Lung (tissue), 11 donors: ENCODE measurements at regions not wholly inside any gene's neighbourhood (a gene's known extent, or its start where the extent isn't known, plus 50 kb on each side); places are given as distances from the start of the nearest gene placed in this dataset.

ENCODE experiments used
- ATAC-seq: fragments of 200-7000 bp; cut with Tn5 transposase; one replicate; pipeline ENCODE4 v1.9.1; 2020; ENCODE audit warnings: moderate number of reproducible peaks; ENCODE audit not compliant: insufficient read depth, low FRiP score
- DNase-seq, 3 donors: peaks; one replicate each; pipeline ENCODE4 v3.0.0-alpha.2; 2013 to 2017
- H3K27ac ChIP-seq, 2 donors: one replicate each; pipeline ENCODE4 v1.5.1; 2013; ENCODE audit warnings: mild to moderate bottlenecking in 2 of 2, moderate library complexity in 2 of 2, control low read depth in 1 of 2, inconsistent platforms in 1 of 2, low read depth in 1 of 2, low read length in 1 of 2
- H3K27me3 ChIP-seq, 3 donors: one replicate each; pipeline ENCODE4 v1.5.1; 2013; ENCODE audit warnings: low read length in 2 of 3; ENCODE audit not compliant: control insufficient read depth in 3 of 3, insufficient read depth in 3 of 3
- H3K36me3 ChIP-seq, 4 donors: one replicate each; pipeline ENCODE4 v1.5.1; 2013; ENCODE audit warnings: low read length in 4 of 4, mild to moderate bottlenecking in 1 of 4, moderate library complexity in 1 of 4; ENCODE audit not compliant: control insufficient read depth in 4 of 4, insufficient read depth in 4 of 4
- H3K4me1 ChIP-seq, 5 donors: one replicate each; pipeline ENCODE4 v1.5.1; 2013; ENCODE audit warnings: low read length in 5 of 5, mild to moderate bottlenecking in 2 of 5, moderate library complexity in 1 of 5; ENCODE audit not compliant: control insufficient read depth in 5 of 5, insufficient read depth in 5 of 5
- H3K4me3 ChIP-seq: one replicate; pipeline ENCODE4 v1.5.1; 2013; ENCODE audit warnings: mild to moderate bottlenecking, control low read depth, moderate library complexity
- H3K9ac ChIP-seq, 2 donors: one replicate each; pipeline ENCODE4 v1.5.1; 2013; ENCODE audit warnings: low read length in 2 of 2, control low read depth in 1 of 2; ENCODE audit not compliant: insufficient read depth in 1 of 2
- H3K9me3 ChIP-seq, 4 donors: one replicate each; pipeline ENCODE4 v1.5.1; 2013; ENCODE audit warnings: low read length in 3 of 4, mild to moderate bottlenecking in 1 of 4, moderate library complexity in 1 of 4; ENCODE audit not compliant: control insufficient read depth in 4 of 4, insufficient read depth in 3 of 4
- CTCF ChIP-seq: IDR thresholded peaks from 2 replicates; pipeline ENCODE4 v1.5.1; 2012; ENCODE audit warnings: mild to moderate bottlenecking; ENCODE audit errors: control extremely low read depth, extremely low read depth
- WGBS, 2 donors: extraction: QIAGEN DNeasy Blood & Tissue Kit; methylation state at CpG; one replicate each; pipeline ENCODE4 v1.1.7; 2013; 5-methylcytosine and 5-hydroxymethylcytosine counted together
- donor health status: control.
- donor health status: control.
- donor health status: Bipolar disorder and iron deficiency.
- donor health status: healthy.
- donor health status: DM: yes; HTN: yes; CAD: no.

- Histone ChIP-seq H3K4me1 (no peaks in the 10 kb centered on the region), H3K36me3 (no peaks in the 10 kb centered on the region), H3K27me3 (no peaks in the 10 kb centered on the region), H3K4me3 (no peak overlapping the region), H3K27ac (no peak overlapping the region), H3K9ac (no peak overlapping the region), H3K9me3 (no peaks in the 10 kb centered on the region)
- no peak for TF ChIP-seq CTCF
- no peak for DNase-seq
- 53 to 74% methylated on average over 5 of the region's 5 CpGs for WGBS, 2 donors
- no peak for ATAC-seq
These were observed 210.1 kb downstream of the PSAT1 start for GRCh38 chr9:78507037-78507436.

DNA sequence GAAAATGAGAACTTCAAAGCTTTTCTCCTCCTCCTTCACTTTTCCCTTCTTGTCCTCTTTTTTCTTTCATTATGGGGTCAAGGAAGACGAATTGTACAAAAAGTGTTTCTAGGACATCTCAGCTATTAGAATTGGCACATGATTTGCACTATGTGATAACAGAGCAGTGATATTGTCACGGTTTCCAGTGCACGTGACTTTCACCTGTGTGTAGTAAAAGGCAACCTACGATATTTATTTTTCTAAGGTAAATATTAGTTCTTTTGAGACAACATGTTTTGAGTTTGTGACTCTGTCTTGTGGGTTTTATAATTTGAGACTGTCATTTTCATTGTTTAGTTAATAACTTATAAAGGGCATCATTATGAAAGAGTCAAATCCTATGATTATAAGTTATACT, 213.1 kb downstream of the PSAT1 start:
- no peak overlapping the region for H3K4me3 ChIP-seq
- no peak overlapping the region for H3K9ac ChIP-seq
- no peaks in the 10 kb centered on the region for H3K4me1 ChIP-seq
- DNase-seq = no peak
- TF ChIP-seq CTCF = no peak
- no peaks in the 10 kb centered on the region for H3K36me3 ChIP-seq
- WGBS, 2 donors = 72 to 81% methylated on average over 4 of the region's 4 CpGs
- ATAC-seq = no peak
- peaks cover 0 to 3% (median 0%) of the 10 kb centered on the region in 4 donors for H3K9me3 ChIP-seq
- H3K27ac ChIP-seq = no peak overlapping the region
- H3K27me3 ChIP-seq = no peaks in the 10 kb centered on the region

GRCh38 chr9:78515108-78515507, 218.2 kb downstream of the PSAT1 start:
- H3K27ac ChIP-seq = no peak overlapping the region
- 51 to 71% methylated on average over 1 of the region's 1 CpG for WGBS, 2 donors
- ATAC-seq = no peak
- no peak for DNase-seq
- H3K4me1 ChIP-seq = no peaks in the 10 kb centered on the region
- H3K9ac ChIP-seq = no peak overlapping the region
- TF ChIP-seq CTCF = no peak
- no peaks in the 10 kb centered on the region for H3K27me3 ChIP-seq
- H3K36me3 ChIP-seq = no peaks in the 10 kb centered on the region
- no peak overlapping the region for H3K4me3 ChIP-seq
- H3K9me3 ChIP-seq = peaks cover 0 to 17% (median 0%) of the 10 kb centered on the region in 4 donors

- TF ChIP-seq CTCF = no peak
- no peak overlapping the region for H3K4me3 ChIP-seq
- no peak for ATAC-seq
These were observed 222.9 kb downstream of the PSAT1 start for GRCh38 chr9:78519786-78520185.

More at GRCh38 chr9:78519786-78520185, 222.9 kb downstream of the PSAT1 start:
- H3K36me3 ChIP-seq = no peaks in the 10 kb centered on the region
- no peak overlapping the region for H3K9ac ChIP-seq
- no peaks in the 10 kb centered on the region for H3K4me1 ChIP-seq
- DNase-seq = no peak
- H3K9me3 ChIP-seq = peaks cover 0 to 19% (median 6%) of the 10 kb centered on the region in 4 donors
- H3K27me3 ChIP-seq = no peaks in the 10 kb centered on the region
- 93% methylated on average over 4 of the region's 4 CpGs for WGBS, 2 donors
- no peak overlapping the region for H3K27ac ChIP-seq
